Activated CD8-positive, alpha-beta T cell treated with anti-CD3 and anti-CD28 coated beads, Interleukin-2, amount 10 ng/mL, durations not matched to agents 7 days and 5 days (primary cell): ENCODE measurements at regions not wholly inside any gene's neighbourhood (a gene's known extent, or its start where the extent isn't known, plus 50 kb on each side); places are given as distances from the start of the nearest gene placed in this dataset.
"Not testable (repeated sequence)": the region's sequence is repeated elsewhere in the genome, so short reads cannot be mapped to it uniquely, and the experiment has no call there.

Experiments
- ATAC-seq: fragments of 150-1000 bp; cut with Tn5 transposase; one replicate; pipeline ENCODE4 v1.10.0; 2021; ENCODE audit warnings: moderate library complexity
- CTCF ChIA-PET: fragments of 350-600 bp; sonication (Branson Sonifier 250); formaldehyde crosslinking; loops from one replicate; lab custom pipeline; 2021; ENCODE audit warnings: antibody characterized with exemption; lab: Charles Lee
- POLR2A ChIA-PET: fragments of 350-600 bp; sonication (Branson Sonifier 250); formaldehyde crosslinking; loops from one replicate; lab custom pipeline; 2021; ENCODE audit warnings: antibody characterized with exemption; lab: Charles Lee
- DNase-seq: peaks from one replicate; pipeline ENCODE4 v3.0.0-alpha.2; 2020
- H3K27ac Mint-ChIP-seq: one replicate; pipeline ENCODE4 v1.8.0; 2021; ENCODE audit warnings: mild to moderate bottlenecking, mixed read lengths
- H3K27me3 Mint-ChIP-seq: one replicate; pipeline ENCODE4 v1.8.0; 2021; ENCODE audit warnings: low read depth, mixed read lengths
- H3K36me3 Mint-ChIP-seq: one replicate; pipeline ENCODE4 v1.8.0; 2021; ENCODE audit warnings: low read depth, mixed read lengths
- H3K4me1 Mint-ChIP-seq: one replicate; pipeline ENCODE4 v1.8.0; 2021; ENCODE audit warnings: low read depth, mixed read lengths
- H3K4me3 Mint-ChIP-seq: one replicate; pipeline ENCODE4 v1.8.0; 2021; ENCODE audit warnings: mild to moderate bottlenecking, mixed read lengths
- H3K9me3 Mint-ChIP-seq: one replicate; pipeline ENCODE4 v1.8.0; 2022; ENCODE audit warnings: mixed read lengths; ENCODE audit not compliant: insufficient read depth

DNA sequence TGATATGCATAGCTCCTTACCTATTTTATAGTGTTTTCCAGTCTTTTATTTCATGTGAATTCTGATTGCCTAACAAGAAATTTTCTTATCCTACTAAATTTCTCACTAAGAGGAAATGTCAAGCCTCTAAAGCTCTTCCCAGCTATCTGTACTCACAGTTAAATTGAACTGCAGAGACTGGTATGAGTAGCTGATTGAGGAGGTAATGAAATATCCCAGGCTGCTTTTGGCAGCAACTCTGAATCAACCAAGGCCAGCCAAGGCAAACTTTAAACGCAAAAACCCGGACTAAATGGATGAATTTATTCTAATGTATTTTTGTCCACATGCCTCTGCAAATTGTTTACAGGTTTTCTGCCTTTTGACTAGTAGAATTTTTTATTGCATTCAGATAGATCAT lies 119.1 kb upstream of the PMCH start:
- H3K27ac Mint-ChIP-seq = no peak overlapping the region
- CTCF ChIA-PET = interaction anchor here (1.5 kb wide), 1 partner anchor 16 kb away, joined by 5 read pairs; no protein-coding TSS in a partner anchor

DNA sequence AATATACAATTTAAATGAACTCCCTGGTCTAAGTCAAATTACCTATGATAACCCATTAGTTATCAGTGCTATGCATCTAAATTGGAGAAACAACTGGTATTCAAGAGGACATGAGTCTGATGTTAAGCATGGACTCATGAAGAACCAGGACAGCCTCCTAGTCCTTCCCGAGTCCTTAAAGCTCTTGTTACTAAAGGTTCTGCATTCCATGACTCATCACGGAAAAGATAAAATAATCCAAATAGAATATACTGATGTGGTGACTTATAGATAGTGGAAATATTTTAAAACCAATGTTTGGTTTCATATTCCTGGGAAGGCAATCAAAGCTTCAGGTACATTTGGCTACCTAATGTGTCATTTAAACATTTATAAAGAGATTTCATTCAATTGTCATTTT lies 117.2 kb upstream of the PMCH start:
- ATAC-seq = no peak
- Mint-ChIP-seq H3K9me3 (no peaks in the 10 kb centered on the region), H3K36me3 (no peaks in the 10 kb centered on the region), H3K27ac (no peak overlapping the region), H3K27me3 (peaks cover 7% of the 10 kb centered on the region), H3K4me3 (no peak overlapping the region), H3K4me1 (no peaks in the 10 kb centered on the region)
- CTCF ChIA-PET = interaction anchor here (0.9 kb wide), 1 partner anchor 13 kb away, joined by 3 read pairs; no protein-coding TSS in a partner anchor
- no peak for DNase-seq
- POLR2A ChIA-PET = no interaction called here

More for the DNA sequence above, 119.1 kb upstream of the PMCH start:
- H3K27me3 Mint-ChIP-seq = peaks cover 13% of the 10 kb centered on the region
- no peak overlapping the region for H3K4me3 Mint-ChIP-seq
- DNase-seq (no peak), ATAC-seq (no peak)
- H3K36me3 Mint-ChIP-seq = no peaks in the 10 kb centered on the region
- POLR2A ChIA-PET = no interaction called here
- no peaks in the 10 kb centered on the region for H3K9me3 Mint-ChIP-seq
- H3K4me1 Mint-ChIP-seq = no peaks in the 10 kb centered on the region

DNA sequence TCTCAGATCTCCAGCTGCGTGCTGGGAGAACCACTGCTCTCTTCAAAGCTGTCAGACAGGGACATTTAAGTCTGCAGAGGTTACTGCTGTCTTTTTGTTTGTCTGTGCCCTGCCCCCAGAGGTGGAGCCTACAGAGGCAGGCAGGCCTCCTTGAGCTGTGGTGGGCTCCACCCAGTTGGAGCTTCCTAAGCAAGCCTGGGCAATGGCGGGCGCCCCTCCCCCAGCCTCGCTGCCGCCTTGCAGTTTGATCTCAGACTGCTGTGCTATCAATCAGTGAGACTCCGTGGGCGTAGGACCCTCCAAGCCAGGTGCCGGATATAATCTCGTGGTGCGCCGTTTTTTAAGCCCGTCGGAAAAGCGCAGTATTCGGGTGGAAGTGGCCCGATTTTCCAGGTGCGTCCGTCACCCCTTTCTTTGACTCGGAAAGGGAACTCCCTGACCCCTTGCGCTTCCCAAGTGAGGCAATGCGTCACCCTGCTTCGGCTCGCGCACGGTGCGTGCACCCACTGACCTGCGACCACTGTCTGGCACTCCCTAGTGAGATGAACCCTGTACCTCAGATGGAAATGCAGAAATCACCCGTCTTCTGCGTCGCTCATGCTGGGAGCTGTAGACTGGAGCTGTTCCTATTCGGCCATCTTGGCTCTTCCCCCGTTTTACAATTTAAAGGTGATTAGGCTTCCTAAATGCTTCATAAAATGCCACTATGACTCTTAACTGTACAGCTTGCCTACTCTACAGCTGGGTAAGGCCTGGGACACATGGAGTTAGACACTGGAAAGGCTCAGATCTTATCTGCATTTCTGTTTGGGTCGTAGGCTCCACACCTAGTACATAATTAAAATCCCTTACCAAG lies 115.7 kb upstream of the PMCH start:
- CTCF ChIA-PET, POLR2A ChIA-PET, H3K27ac Mint-ChIP-seq, H3K4me1 Mint-ChIP-seq, H3K9me3 Mint-ChIP-seq, ATAC-seq, DNase-seq, H3K36me3 Mint-ChIP-seq, H3K27me3 Mint-ChIP-seq, H3K4me3 Mint-ChIP-seq: not testable (repeated sequence)

DNA sequence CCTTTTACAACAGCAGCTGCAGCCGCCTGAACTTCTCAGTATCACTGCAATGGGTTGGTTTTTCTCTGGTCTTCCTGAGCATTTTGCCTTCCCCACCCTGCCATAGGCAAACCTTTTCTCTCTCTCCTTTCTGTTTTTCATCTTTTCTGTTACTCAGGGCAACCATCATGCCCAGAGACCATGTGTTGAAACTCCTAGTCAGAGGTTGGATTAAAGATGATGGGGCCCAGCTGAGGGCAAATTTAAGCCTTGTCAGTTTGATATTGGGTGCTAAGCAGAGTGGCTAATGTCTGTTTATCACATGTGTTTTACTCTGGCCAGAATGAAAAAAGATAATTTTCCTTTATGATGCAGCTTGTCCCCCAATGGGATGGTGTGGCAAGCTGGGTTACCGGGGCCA lies 107.9 kb upstream of the PMCH start:
- POLR2A ChIA-PET = no interaction called here
- Mint-ChIP-seq H3K9me3 (peaks cover 5% of the 10 kb centered on the region), H3K27me3 (no peaks in the 10 kb centered on the region), H3K36me3 (no peaks in the 10 kb centered on the region), H3K4me3 (no peak overlapping the region), H3K27ac (no peak overlapping the region), H3K4me1 (peaks cover 5% of the 10 kb centered on the region)
- ATAC-seq = no peak
- no peak for DNase-seq
- CTCF ChIA-PET = interaction anchor here (0.8 kb wide), 1 partner anchor 396 kb away, joined by 3 read pairs; no protein-coding TSS in a partner anchor

DNA sequence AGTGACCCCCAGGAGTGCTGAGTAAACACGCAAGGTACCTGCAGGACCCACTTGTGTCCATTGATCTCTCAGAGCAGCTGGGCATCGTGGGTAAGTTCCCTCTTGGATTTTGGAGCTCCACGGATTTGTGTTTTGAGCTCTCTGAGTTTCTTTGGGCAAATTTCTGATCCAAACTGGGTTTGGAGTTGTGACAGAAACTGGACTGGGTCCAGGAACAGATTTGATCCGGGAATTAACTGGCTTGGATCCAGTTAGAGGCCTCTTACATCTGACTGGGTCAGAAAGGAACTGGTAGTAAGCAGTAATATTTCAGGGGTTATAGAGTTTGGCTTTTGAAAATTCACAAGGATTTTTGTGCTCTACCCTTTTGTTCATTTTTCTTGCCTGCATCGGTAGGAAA lies 107.0 kb upstream of the PMCH start:
- not testable (repeated sequence) for H3K27me3 Mint-ChIP-seq, H3K27ac Mint-ChIP-seq

DNA sequence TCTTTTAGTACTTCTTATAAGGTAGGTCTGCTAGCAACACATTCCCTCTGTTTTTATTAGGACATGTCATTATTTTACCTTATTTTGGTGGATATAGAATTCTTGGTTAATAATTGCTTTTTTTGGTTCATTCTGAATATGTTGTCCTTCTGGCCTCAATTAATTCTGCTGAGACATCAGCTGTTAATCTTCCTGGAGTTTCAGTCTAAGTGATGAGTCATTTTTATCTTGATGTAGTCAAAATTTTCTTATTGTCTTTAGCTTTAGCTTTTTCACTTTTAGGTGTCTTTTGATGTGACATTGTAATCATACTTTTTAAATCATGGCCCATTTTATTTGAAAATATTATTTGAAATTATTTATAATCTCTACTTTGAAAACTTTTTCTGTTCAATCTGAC lies 104.9 kb upstream of the PMCH start:
- ATAC-seq (no peak), DNase-seq (no peak)
- Mint-ChIP-seq H3K4me1 (peaks cover 5% of the 10 kb centered on the region), H3K36me3 (no peaks in the 10 kb centered on the region), H3K27ac (no peak overlapping the region), H3K27me3 (peaks cover 9% of the 10 kb centered on the region), H3K4me3 (no peak overlapping the region), H3K9me3 (peaks cover 6% of the 10 kb centered on the region)
- CTCF ChIA-PET = no interaction called here
- POLR2A ChIA-PET = no interaction called here

More for the DNA sequence above, 107.0 kb upstream of the PMCH start:
- ATAC-seq, H3K4me3 Mint-ChIP-seq, DNase-seq, CTCF ChIA-PET, POLR2A ChIA-PET, H3K9me3 Mint-ChIP-seq, H3K36me3 Mint-ChIP-seq, H3K4me1 Mint-ChIP-seq: not testable (repeated sequence)

DNA sequence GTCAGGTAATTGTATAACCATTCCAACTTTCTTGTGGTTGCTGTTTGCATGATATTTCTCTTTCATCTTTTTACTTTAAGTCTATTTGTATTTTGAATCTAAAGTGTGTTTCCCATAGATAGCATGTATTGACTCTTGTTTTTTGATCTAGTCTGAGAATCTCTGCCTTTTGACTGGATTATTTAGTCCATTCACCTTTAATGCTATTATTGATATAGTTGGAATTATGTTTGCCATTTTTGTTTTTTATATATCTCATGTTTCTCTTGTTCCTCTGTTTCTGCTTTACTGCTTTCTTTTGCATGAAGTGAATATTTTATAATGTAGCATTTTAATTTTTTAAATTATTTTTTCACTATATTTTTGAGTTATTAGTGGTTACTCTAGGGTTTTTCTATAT lies 103.9 kb upstream of the PMCH start:
- ChIA-PET POLR2A (no interaction called here), CTCF (interaction anchor here (2.4 kb wide), 1 partner anchor 183 kb away, joined by 11 read pairs; no protein-coding TSS in a partner anchor)
- Mint-ChIP-seq H3K27ac (no peak overlapping the region), H3K36me3 (no peaks in the 10 kb centered on the region), H3K4me3 (no peak overlapping the region), H3K4me1 (peaks cover 5% of the 10 kb centered on the region), H3K9me3 (peaks cover 6% of the 10 kb centered on the region), H3K27me3 (peaks cover 14% of the 10 kb centered on the region)
- ATAC-seq (no peak), DNase-seq (no peak)

DNA sequence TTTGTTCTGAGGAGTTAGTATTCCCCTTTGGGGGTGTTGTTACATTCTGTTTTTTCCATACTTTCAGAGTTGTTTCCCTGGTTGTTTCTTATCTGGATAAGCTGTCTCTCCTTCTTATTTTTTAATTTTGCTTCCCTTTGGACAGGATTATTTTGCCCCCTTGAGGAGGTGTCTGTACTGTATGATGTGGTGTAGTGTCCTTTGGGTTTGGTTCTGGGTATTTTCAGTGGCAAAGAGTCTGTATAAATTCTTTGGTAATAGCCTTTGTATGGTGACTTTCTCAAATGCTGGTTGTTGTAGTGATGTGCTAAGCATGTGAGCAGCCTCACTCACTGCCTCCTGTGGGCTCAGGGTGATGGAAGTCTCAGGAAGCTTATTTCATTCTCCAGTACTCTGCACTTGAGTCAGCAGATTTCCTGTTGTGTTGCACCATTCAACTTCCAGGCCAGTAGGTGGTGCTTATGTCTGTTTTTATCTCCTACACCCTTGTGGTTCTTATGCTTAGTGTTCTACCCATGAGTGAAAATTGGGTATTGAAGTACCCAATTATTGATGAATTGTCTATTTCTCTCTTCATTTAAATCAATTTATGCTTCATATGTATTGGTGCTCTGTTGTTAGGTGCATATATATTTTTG lies 103.3 kb upstream of the PMCH start:
- H3K4me3 Mint-ChIP-seq = no peak overlapping the region

DNA sequence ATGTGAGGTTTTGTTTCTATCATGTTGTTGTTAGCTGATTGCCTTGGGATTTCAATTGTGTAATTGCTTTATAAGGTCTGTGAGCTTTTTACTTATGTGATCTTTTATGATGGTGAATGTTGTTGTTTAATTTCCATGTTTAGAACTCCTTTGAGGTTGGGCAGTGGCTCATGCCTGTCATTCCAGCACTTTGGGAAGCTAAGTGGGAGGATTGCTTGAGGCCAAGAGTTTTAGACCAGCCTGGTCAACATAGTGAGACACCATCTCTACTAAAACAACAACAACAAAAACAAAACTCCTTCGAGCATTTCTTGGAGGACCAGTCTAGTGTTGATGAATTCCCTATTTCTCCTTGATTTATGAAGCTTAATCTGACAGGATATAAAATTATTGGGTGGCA lies 102.1 kb upstream of the PMCH start:
- Mint-ChIP-seq H3K27ac (no peak overlapping the region), H3K4me1 (peaks cover 5% of the 10 kb centered on the region), H3K36me3 (no peaks in the 10 kb centered on the region), H3K4me3 (no peak overlapping the region), H3K27me3 (peaks cover 16% of the 10 kb centered on the region), H3K9me3 (peaks cover 6% of the 10 kb centered on the region)
- ATAC-seq (no peak), DNase-seq (no peak)
- POLR2A ChIA-PET = no interaction called here
- CTCF ChIA-PET = interaction anchor here (1.3 to 2.4 kb wide), 2 partner anchors 185 to 334 kb away, joined by 3 to 11 read pairs; no protein-coding TSS in a partner anchor

More for the DNA sequence above, 103.3 kb upstream of the PMCH start:
- no peaks in the 10 kb centered on the region for H3K36me3 Mint-ChIP-seq
- ChIA-PET CTCF (interaction anchor here (0.6 to 2.4 kb wide), 7 partner anchors 16 to 359 kb away, joined by 3 to 11 read pairs (median 5); no protein-coding TSS in a partner anchor), POLR2A (no interaction called here)
- H3K4me1 Mint-ChIP-seq = peaks cover 5% of the 10 kb centered on the region
- H3K9me3 Mint-ChIP-seq = peaks cover 6% of the 10 kb centered on the region
- no peak overlapping the region for H3K27ac Mint-ChIP-seq
- H3K27me3 Mint-ChIP-seq = peaks cover 14% of the 10 kb centered on the region
- ATAC-seq (peak; percentile 81), DNase-seq (peak; percentile 46)

DNA sequence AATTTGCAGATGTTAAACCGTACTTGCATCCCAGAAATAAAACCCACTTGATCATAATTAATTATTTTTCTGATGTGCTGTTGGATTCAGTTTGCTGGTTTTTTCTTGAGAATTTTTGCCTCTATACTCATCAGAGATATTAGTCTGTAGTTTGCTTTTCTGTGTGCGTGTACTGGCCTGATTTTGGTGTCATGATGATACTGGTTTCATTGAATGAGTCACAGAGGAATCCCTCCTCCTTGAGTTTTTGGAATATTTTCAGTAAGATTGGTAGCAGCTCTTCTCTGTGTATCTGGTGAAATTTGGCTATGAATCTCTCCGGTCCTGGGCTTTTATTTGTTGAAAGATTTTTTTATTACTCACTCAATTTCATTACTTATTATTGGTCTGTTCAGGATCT lies 100.4 kb upstream of the PMCH start:
- ChIA-PET CTCF (no interaction called here), POLR2A (no interaction called here)
- ATAC-seq (no peak), DNase-seq (no peak)
- Mint-ChIP-seq H3K27me3 (peaks cover 21% of the 10 kb centered on the region), H3K36me3 (no peaks in the 10 kb centered on the region), H3K4me3 (no peak overlapping the region), H3K4me1 (peaks cover 5% of the 10 kb centered on the region), H3K27ac (no peak overlapping the region), H3K9me3 (peaks cover 6% of the 10 kb centered on the region)

DNA sequence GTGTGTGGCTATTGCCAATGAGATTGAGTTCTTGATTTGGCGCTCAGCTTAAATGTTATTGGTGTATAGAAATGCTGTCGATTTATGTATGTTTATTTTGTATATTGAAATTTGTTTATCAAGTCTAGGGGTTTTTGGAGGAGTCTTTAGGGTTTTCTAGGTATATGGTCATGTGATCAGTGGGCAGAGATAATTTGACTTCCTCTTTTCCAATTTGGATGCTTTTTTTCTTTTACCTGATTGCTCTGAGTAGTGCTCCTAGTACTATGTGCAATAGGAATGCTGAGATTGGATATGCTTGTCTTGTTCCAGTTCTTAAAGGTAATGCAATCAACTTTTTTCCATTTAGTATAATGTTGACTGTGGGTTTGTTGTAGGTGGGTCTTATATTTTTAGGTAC lies 99.8 kb upstream of the PMCH start:
- ChIA-PET POLR2A (no interaction called here), CTCF (no interaction called here)
- Mint-ChIP-seq H3K9me3 (peaks cover 6% of the 10 kb centered on the region), H3K4me1 (peaks cover 5% of the 10 kb centered on the region), H3K27ac (no peak overlapping the region), H3K36me3 (no peaks in the 10 kb centered on the region), H3K4me3 (no peak overlapping the region), H3K27me3 (peaks cover 21% of the 10 kb centered on the region)
- no peak for ATAC-seq
- DNase-seq = no peak

DNA sequence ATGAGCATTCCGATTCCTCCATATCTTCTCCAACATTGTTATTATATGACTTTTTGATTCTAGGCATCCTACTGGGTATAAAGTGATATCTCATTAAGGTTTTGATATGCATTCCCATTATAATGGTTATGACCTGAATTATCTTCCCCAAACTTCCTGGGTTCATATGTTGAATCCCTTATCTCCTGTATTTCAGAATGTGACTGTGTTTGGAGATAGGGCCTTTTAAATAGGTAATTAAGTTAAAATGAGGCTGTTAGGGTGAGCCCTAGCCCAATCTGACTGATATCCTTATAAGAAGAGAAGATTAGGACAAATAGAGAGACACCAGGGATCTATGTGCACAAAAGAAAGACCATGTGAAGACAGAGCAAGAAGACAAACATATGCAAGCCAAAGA lies 96.9 kb upstream of the PMCH start:
- Mint-ChIP-seq H3K4me1 (no peaks in the 10 kb centered on the region), H3K27me3 (peaks cover 21% of the 10 kb centered on the region), H3K4me3 (no peak overlapping the region), H3K27ac (no peak overlapping the region), H3K9me3 (no peaks in the 10 kb centered on the region), H3K36me3 (no peaks in the 10 kb centered on the region)
- ChIA-PET POLR2A (no interaction called here), CTCF (no interaction called here)
- DNase-seq (no peak), ATAC-seq (no peak)
